SU-DHL-6 (cell line): ENCODE measurements at regions not wholly inside any gene's neighbourhood (a gene's known extent, or its start where the extent isn't known, plus 50 kb on each side); places are given as distances from the start of the nearest gene placed in this dataset.

Source experiments
- EZH2phosphoT487 ChIP-seq: fragments of 200-600 bp; sonication (generic), shearing (Covaris generic); conservative IDR thresholded peaks from 2 replicates; pipeline ENCODE4 v1.6.1; 2018; ENCODE audit warnings: mild to moderate bottlenecking, antibody characterized with exemption, low read length, moderate library complexity, mixed read lengths
- TF ChIP-seq, protein P1 (sequence below): fragments of 200-600 bp; sonication (generic); IDR thresholded peaks from one replicate; pipeline ENCODE4 v1.5.1; 2017; ENCODE audit warnings: antibody characterized with exemption, mild to moderate bottlenecking, low read length, moderate library complexity; ENCODE audit not compliant: insufficient read depth, poor library complexity, severe bottlenecking

DNA sequence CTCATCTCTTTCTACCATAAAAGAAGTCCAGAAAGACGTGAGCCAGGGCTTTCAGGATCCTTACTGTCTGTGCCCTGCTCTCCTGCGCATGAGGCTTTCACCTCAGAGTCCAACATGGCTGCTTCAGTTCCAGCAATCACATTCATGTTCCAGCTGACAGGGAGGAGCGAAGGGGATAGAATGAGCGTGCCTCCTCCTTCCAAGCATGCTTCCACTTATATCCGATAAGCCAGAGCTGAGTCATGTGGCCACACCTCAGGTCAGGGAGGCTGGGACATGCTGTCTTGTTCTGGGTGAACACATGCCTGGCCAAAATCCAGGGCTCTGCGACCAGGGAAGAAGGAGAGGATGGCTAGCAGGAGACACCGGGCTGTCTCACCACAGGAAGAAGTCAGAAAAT lies 248.2 kb downstream of the SKAP2 start:
- TF ChIP-seq, protein P1, sequence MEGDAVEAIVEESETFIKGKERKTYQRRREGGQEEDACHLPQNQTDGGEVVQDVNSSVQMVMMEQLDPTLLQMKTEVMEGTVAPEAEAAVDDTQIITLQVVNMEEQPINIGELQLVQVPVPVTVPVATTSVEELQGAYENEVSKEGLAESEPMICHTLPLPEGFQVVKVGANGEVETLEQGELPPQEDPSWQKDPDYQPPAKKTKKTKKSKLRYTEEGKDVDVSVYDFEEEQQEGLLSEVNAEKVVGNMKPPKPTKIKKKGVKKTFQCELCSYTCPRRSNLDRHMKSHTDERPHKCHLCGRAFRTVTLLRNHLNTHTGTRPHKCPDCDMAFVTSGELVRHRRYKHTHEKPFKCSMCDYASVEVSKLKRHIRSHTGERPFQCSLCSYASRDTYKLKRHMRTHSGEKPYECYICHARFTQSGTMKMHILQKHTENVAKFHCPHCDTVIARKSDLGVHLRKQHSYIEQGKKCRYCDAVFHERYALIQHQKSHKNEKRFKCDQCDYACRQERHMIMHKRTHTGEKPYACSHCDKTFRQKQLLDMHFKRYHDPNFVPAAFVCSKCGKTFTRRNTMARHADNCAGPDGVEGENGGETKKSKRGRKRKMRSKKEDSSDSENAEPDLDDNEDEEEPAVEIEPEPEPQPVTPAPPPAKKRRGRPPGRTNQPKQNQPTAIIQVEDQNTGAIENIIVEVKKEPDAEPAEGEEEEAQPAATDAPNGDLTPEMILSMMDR: no peak
- no peak for TF ChIP-seq EZH2phosphoT487
